Neural crest cell (in vitro differentiated cells): ENCODE measurements at regions not wholly inside any gene's neighbourhood (a gene's known extent, or its start where the extent isn't known, plus 50 kb on each side); places are given as distances from the start of the nearest gene placed in this dataset.

Experiments used
- DNase-seq: peaks from one replicate; pipeline ENCODE4 v3.0.0; 2021; ENCODE audit warnings: low read depth, mixed read lengths, low spot score
- H3K27ac Mint-ChIP-seq: one replicate; pipeline ENCODE4 v1.8.0; 2021; ENCODE audit warnings: mild to moderate bottlenecking, mixed read lengths; ENCODE audit not compliant: unreplicated experiment
- H3K27me3 Mint-ChIP-seq: 2 replicates; pipeline ENCODE4 v1.8.0; 2021; ENCODE audit warnings: low read depth, mild to moderate bottlenecking, mixed read lengths
- H3K36me3 Mint-ChIP-seq: 2 replicates; pipeline ENCODE4 v1.8.0; 2021; ENCODE audit warnings: low read depth, mild to moderate bottlenecking, mixed read lengths
- H3K4me1 Mint-ChIP-seq: 2 replicates; pipeline ENCODE4 v1.8.0; 2021; ENCODE audit warnings: mixed read lengths
- H3K4me3 Mint-ChIP-seq: one replicate; pipeline ENCODE4 v1.8.0; 2021; ENCODE audit warnings: mild to moderate bottlenecking, mixed read lengths
- H3K9me3 Mint-ChIP-seq: 2 replicates; pipeline ENCODE4 v1.8.0; 2021; ENCODE audit warnings: mixed read lengths
- TF ChIP-seq, protein P1 (sequence below): fragments of 200-600 bp; sonication (generic); conservative IDR thresholded peaks from 2 replicates; pipeline ENCODE4 v1.5.0; 2021; ENCODE audit warnings: antibody characterized with exemption, mild to moderate bottlenecking

DNA sequence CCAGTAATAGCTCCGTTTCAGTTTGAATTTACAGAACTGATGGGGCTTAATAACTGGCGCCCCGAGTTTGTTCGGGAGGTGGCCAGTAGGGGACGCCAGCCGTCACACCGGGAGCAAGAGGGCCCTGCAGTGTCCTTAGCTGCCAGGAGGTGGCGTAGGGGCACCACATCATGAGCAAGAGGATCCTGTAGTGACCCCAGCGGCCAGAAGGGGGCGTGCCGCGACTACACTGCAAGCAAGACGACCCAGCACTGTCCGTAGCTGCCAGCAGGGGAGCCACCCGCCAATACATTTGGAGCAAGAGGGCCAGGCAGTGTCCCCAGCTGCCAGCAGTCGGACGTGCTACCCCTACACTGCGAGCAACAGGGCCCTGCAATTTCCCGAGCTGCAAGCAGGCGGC is 663.7 kb upstream of the B3GAT1 start:
- Mint-ChIP-seq H3K4me3 (peak overlapping the region; percentile 41), H3K27ac (no peak overlapping the region), H3K27me3 (peaks cover 2% of the 10 kb centered on the region), H3K36me3 (no peaks in the 10 kb centered on the region), H3K9me3 (no peaks in the 10 kb centered on the region), H3K4me1 (no peaks in the 10 kb centered on the region)
- TF ChIP-seq, protein P1, sequence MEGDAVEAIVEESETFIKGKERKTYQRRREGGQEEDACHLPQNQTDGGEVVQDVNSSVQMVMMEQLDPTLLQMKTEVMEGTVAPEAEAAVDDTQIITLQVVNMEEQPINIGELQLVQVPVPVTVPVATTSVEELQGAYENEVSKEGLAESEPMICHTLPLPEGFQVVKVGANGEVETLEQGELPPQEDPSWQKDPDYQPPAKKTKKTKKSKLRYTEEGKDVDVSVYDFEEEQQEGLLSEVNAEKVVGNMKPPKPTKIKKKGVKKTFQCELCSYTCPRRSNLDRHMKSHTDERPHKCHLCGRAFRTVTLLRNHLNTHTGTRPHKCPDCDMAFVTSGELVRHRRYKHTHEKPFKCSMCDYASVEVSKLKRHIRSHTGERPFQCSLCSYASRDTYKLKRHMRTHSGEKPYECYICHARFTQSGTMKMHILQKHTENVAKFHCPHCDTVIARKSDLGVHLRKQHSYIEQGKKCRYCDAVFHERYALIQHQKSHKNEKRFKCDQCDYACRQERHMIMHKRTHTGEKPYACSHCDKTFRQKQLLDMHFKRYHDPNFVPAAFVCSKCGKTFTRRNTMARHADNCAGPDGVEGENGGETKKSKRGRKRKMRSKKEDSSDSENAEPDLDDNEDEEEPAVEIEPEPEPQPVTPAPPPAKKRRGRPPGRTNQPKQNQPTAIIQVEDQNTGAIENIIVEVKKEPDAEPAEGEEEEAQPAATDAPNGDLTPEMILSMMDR: peak; percentile 63
- DNase-seq: peak; percentile 38

DNA sequence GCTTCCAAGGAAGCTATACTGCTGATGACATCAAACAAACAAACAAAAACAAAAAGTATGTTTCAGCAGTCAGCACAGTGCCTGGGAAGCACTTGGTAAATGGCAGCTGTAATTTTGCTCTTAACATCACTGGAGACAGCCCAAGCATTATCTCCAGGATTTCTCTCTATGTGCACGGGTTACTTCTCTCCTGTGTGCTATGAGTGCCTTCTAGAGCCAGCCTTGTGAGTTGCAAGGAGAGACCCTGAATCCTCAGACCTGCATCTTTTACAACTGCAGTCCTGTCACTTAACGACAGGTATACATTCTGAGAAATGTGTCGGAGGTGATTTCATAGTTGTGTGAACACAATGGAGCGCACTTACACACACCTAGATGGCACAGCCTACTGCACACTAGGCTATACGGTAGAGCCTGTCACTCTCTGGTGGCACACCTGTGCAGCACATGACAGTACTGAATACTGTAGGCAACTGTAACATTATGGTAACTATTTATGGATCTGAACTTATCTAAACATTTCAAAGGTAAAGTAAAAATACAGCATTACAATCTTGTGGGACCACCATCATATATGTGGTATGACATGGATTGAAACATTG is 662.5 kb upstream of the B3GAT1 start:
- Mint-ChIP-seq H3K4me1 (no peaks in the 10 kb centered on the region), H3K27me3 (peaks cover 2% of the 10 kb centered on the region), H3K27ac (no peak overlapping the region), H3K36me3 (no peaks in the 10 kb centered on the region), H3K4me3 (no peak overlapping the region), H3K9me3 (no peaks in the 10 kb centered on the region)
- no peak for DNase-seq
- TF ChIP-seq, protein P1: peak; percentile 30

DNA sequence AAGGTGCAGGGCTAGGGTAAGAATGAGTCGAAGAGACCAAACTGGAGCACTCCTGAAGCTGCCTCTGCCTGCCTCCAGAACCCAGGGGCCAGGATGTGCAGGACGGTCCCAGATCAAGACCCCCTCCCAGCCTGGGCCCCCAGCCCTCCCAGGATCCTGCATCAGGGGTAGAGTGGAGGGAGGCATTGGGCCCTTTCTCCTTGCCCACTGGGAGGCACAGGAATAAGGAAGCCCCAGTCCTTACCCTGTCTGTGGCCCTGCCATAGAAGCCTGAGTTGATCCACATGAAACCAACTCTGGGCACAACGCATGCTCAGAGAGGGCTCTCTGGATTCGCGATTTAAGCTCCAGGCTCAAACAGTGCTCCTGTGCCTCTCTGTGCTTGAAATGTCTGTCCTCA is 661.8 kb upstream of the B3GAT1 start:
- Mint-ChIP-seq H3K4me1 (no peaks in the 10 kb centered on the region), H3K27me3 (peaks cover 2% of the 10 kb centered on the region), H3K36me3 (no peaks in the 10 kb centered on the region), H3K4me3 (no peak overlapping the region), H3K27ac (no peak overlapping the region), H3K9me3 (no peaks in the 10 kb centered on the region)
- TF ChIP-seq, protein P1: no peak
- no peak for DNase-seq

DNA sequence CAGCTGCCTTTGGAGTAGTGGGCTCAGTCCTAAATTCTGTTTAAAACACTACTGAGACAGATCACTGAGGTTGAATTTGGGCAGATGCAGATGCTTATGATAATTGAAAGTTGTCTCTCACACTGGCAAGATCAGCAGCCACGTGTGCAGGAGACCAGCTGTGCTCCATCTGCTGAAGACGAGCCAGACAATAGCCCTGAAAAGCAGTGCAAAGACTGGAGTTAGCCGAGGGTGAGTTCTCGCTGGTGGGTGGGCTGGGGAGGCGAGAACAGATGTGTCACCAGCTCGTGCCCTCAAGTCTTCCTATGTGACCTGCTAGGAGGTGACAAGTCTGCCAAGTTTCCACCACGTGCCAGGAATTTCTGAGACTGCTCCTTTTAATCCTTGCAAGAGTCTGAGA is 661.3 kb upstream of the B3GAT1 start:
- Mint-ChIP-seq H3K9me3 (no peaks in the 10 kb centered on the region), H3K4me1 (no peaks in the 10 kb centered on the region), H3K27ac (no peak overlapping the region), H3K36me3 (no peaks in the 10 kb centered on the region), H3K27me3 (peaks cover 2% of the 10 kb centered on the region), H3K4me3 (no peak overlapping the region)
- TF ChIP-seq, protein P1: no peak
- no peak for DNase-seq

DNA sequence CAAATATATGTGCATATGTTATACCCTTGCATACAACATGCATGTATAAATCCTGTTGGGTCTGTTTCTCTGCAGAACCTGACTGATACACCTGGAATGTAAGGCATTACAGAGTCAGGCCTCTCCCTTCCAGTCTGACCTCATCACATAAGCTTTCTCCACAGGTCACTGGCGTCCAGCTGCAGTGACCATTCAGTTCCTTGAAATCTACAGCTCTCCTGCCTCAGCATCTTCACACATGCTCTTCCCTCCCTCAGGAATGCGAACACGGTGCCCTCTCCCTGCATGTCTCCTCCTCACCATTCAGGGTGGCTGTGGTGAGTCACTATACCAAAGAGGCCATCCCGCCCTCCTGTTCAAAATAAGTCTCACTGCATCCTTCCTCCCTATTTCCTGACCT is 657.8 kb upstream of the B3GAT1 start:
- Mint-ChIP-seq H3K27ac (no peak overlapping the region), H3K9me3 (no peaks in the 10 kb centered on the region), H3K4me1 (no peaks in the 10 kb centered on the region), H3K27me3 (peaks cover 6% of the 10 kb centered on the region), H3K36me3 (no peaks in the 10 kb centered on the region), H3K4me3 (no peak overlapping the region)
- DNase-seq: no peak
- TF ChIP-seq, protein P1: no peak
